Inflammatory macrophage treated with lipopolysaccharide for 4 hours (primary cell): ENCODE measurements at regions not wholly inside any gene's neighbourhood (a gene's known extent, or its start where the extent isn't known, plus 50 kb on each side); places are given as distances from the start of the nearest gene placed in this dataset.
"Not testable (repeated sequence)": the region's sequence is repeated elsewhere in the genome, so short reads cannot be mapped to it uniquely, and the experiment has no call there.

Source experiments
- DNase-seq: peaks from one replicate; pipeline ENCODE4 v3.0.0-alpha.2; 2020

- DNase-seq: no peak
Observed at GRCh38 chr15:93413745-93414144, 324.7 kb upstream of the RGMA start.

GRCh38 chr15:93399121-93399520, 310.1 kb upstream of the RGMA start:
- no peak for DNase-seq

- DNase-seq: no peak
Observed at GRCh38 chr15:93389211-93389610, 300.2 kb upstream of the RGMA start.

- DNase-seq: no peak
Observed at GRCh38 chr15:93384886-93385285, 295.9 kb upstream of the RGMA start.

- DNase-seq: no peak
Observed at GRCh38 chr15:93382200-93382820, 293.3 kb upstream of the RGMA start.

- no peak for DNase-seq
Observed at GRCh38 chr15:93378558-93378957, 289.5 kb upstream of the RGMA start.

GRCh38 chr15:93372865-93373223, 283.8 kb upstream of the RGMA start:
- no peak for DNase-seq

- no peak for DNase-seq
Observed at GRCh38 chr15:93372208-93372864, 283.3 kb upstream of the RGMA start.

- no peak for DNase-seq
Observed at GRCh38 chr15:93366387-93367100, 277.5 kb upstream of the RGMA start.

GRCh38 chr15:93362821-93363220, 273.8 kb upstream of the RGMA start:
- DNase-seq: no peak

GRCh38 chr15:93362203-93362602, 273.2 kb upstream of the RGMA start:
- no peak for DNase-seq

GRCh38 chr15:93361703-93362102, 272.7 kb upstream of the RGMA start:
- DNase-seq: no peak

GRCh38 chr15:93360976-93361375, 272.0 kb upstream of the RGMA start:
- DNase-seq: no peak

- DNase-seq: no peak
Observed at GRCh38 chr15:93360318-93360717, 271.3 kb upstream of the RGMA start.

GRCh38 chr15:93359425-93360131, 270.6 kb upstream of the RGMA start:
- DNase-seq: no peak

GRCh38 chr15:93359060-93359408, 270.0 kb upstream of the RGMA start:
- DNase-seq: no peak

GRCh38 chr15:93358166-93359059, 269.4 kb upstream of the RGMA start:
- no peak for DNase-seq

- no peak for DNase-seq
Observed at GRCh38 chr15:93348711-93349545, 259.9 kb upstream of the RGMA start.

- no peak for DNase-seq
Observed at GRCh38 chr15:93347986-93348385, 259.0 kb upstream of the RGMA start.

GRCh38 chr15:93345981-93346380, 257.0 kb upstream of the RGMA start:
- DNase-seq: no peak

GRCh38 chr15:93343402-93343801, 254.4 kb upstream of the RGMA start:
- not testable (repeated sequence) for DNase-seq

- no peak for DNase-seq
Observed at GRCh38 chr15:93341164-93341563, 252.2 kb upstream of the RGMA start.
